CD14-positive monocyte (primary cell): ENCODE measurements at regions not wholly inside any gene's neighbourhood (a gene's known extent, or its start where the extent isn't known, plus 50 kb on each side); places are given as distances from the start of the nearest gene placed in this dataset.

ENCODE experiments used
- DNase-seq, 3 donors: peaks; one replicate each; pipeline ENCODE4 v3.0.0-alpha.2; 2011 to 2022
- H2AFZ ChIP-seq: 2 replicates; pipeline ENCODE4 v1.6.0; 2012; ENCODE audit warnings: mild to moderate bottlenecking, low read depth, low read length, inconsistent platforms; ENCODE audit not compliant: insufficient read depth, poor library complexity, severe bottlenecking
- H3K27ac ChIP-seq, 2 donors: 1 replicate in 1 of 2; 2 replicates in 1 of 2; pipeline ENCODE4 v1.5.1; 2012 to 2013; ENCODE audit warnings: low read length in 2 of 2, control low read depth in 1 of 2, inconsistent platforms in 1 of 2, low read depth in 1 of 2, mild to moderate bottlenecking in 1 of 2
- H3K27me3 ChIP-seq, 2 donors: one replicate each; pipeline versions ENCODE4 v1.6.0 to v1.6.1; 2011 to 2013; ENCODE audit warnings: low read length in 2 of 2; ENCODE audit not compliant: control insufficient read depth in 2 of 2, insufficient read depth in 2 of 2
- H3K36me3 ChIP-seq, 2 donors: replicated peaks in 1 of 2; 1 replicate in 1 of 2; 2 replicates in 1 of 2; pipeline versions ENCODE4 v1.5.1 to v1.6.1; 2012 to 2013; ENCODE audit warnings: low read length in 2 of 2, control low read depth in 1 of 2, inconsistent platforms in 1 of 2, mild to moderate bottlenecking in 1 of 2; ENCODE audit not compliant: insufficient read depth in 2 of 2, control insufficient read depth in 1 of 2
- H3K4me1 ChIP-seq, 2 donors: 1 replicate in 1 of 2; 2 replicates in 1 of 2; pipeline versions ENCODE4 v1.5.1 to v1.6.1; 2012 to 2013; ENCODE audit warnings: low read length in 2 of 2, control low read depth in 1 of 2, inconsistent platforms in 1 of 2, mild to moderate bottlenecking in 1 of 2, moderate library complexity in 1 of 2; ENCODE audit not compliant: insufficient read depth in 2 of 2, control insufficient read depth in 1 of 2
- H3K4me2 ChIP-seq: replicated peaks from 2 replicates; pipeline ENCODE3; 2012; ENCODE audit warnings: low read length, moderate library complexity, mild to moderate bottlenecking; ENCODE audit not compliant: poor library complexity, severe bottlenecking; ENCODE audit errors: extremely low read depth
- H3K4me3 ChIP-seq, 3 experiments: fragments of 200-600 bp in 1 of 3; sonication (generic) in 1 of 3; replicated peaks in 1 of 3; 1 replicate in 2 of 3; 2 replicates in 1 of 3; pipeline ENCODE4 v1.5.1; 2011 to 2013; ENCODE audit warnings: low read length in 3 of 3, mild to moderate bottlenecking in 3 of 3, control low read depth in 2 of 3, low read depth in 2 of 3, inconsistent platforms in 1 of 3, moderate library complexity in 1 of 3
- H3K79me2 ChIP-seq: 2 replicates; pipeline ENCODE4 v1.6.0; 2012; ENCODE audit warnings: mild to moderate bottlenecking, control low read depth, inconsistent platforms, low read length, moderate library complexity; ENCODE audit not compliant: insufficient read depth
- H3K9ac ChIP-seq: 2 replicates; pipeline ENCODE4 v1.6.0; 2017; ENCODE audit warnings: low read length, mild to moderate bottlenecking; ENCODE audit not compliant: insufficient read depth, poor library complexity, severe bottlenecking
- H3K9me3 ChIP-seq, 2 donors: replicated peaks in 1 of 2; 1 replicate in 1 of 2; 2 replicates in 1 of 2; pipeline versions ENCODE4 v1.5.1 to v1.6.1; 2012 to 2013; ENCODE audit warnings: low read length in 2 of 2, control low read depth in 1 of 2; ENCODE audit not compliant: control insufficient read depth in 1 of 2, insufficient read depth in 1 of 2
- H4K20me1 ChIP-seq: 2 replicates; pipeline ENCODE4 v1.6.0; 2012; ENCODE audit warnings: mild to moderate bottlenecking, low read length, control low read depth, moderate library complexity; ENCODE audit not compliant: insufficient read depth
- H3K27ac Mint-ChIP-seq, 7 donors: one replicate each; pipeline ENCODE4 v1.8.0; 2020; ENCODE audit warnings: mild to moderate bottlenecking in 7 of 7, mixed read lengths in 7 of 7, moderate library complexity in 6 of 7, inconsistent platforms in 2 of 7
- H3K27me3 Mint-ChIP-seq, 3 donors: one replicate each; pipeline ENCODE4 v1.8.0; 2021 to 2022; ENCODE audit warnings: low read depth in 3 of 3, mild to moderate bottlenecking in 3 of 3, mixed read lengths in 3 of 3, moderate library complexity in 3 of 3, inconsistent platforms in 1 of 3
- H3K36me3 Mint-ChIP-seq, 2 donors: one replicate each; pipeline ENCODE4 v1.8.0; 2020; ENCODE audit warnings: mixed read lengths in 2 of 2, inconsistent platforms in 1 of 2, mild to moderate bottlenecking in 1 of 2
- H3K4me1 Mint-ChIP-seq: one replicate; pipeline ENCODE4 v1.8.0; 2020; ENCODE audit warnings: mild to moderate bottlenecking, mixed read lengths
- H3K4me3 Mint-ChIP-seq, 2 donors: one replicate each; pipeline ENCODE4 v1.8.0; 2020; ENCODE audit warnings: mild to moderate bottlenecking in 2 of 2, mixed read lengths in 2 of 2, moderate library complexity in 1 of 2
- H3K9me3 Mint-ChIP-seq, 7 donors: one replicate each; pipeline ENCODE4 v1.8.0; 2020 to 2022; ENCODE audit warnings: mixed read lengths in 7 of 7, mild to moderate bottlenecking in 6 of 7, moderate library complexity in 6 of 7, inconsistent platforms in 2 of 7
- WGBS: methylation state at CpG from one replicate; pipeline ENCODE4 v1.1.5; 2013; ENCODE audit warnings: missing lambda C conversion rate; ENCODE audit not compliant: insufficient coverage; 5-methylcytosine and 5-hydroxymethylcytosine counted together
- intact Hi-C, 2 donors: fragments of 100-400 bp; cut with micrococcal nuclease; formaldehyde crosslinking; loops; one replicate each; pipeline versions ENCODE4 v1.15.0 to v1.15.1; 2023
- TF ChIP-seq, protein P1 (sequence below): fragments of 200-600 bp; IDR thresholded peaks from one replicate; pipeline ENCODE4 v1.8.0; 2022; ENCODE audit warnings: antibody characterized with exemption, mild to moderate bottlenecking

DNA sequence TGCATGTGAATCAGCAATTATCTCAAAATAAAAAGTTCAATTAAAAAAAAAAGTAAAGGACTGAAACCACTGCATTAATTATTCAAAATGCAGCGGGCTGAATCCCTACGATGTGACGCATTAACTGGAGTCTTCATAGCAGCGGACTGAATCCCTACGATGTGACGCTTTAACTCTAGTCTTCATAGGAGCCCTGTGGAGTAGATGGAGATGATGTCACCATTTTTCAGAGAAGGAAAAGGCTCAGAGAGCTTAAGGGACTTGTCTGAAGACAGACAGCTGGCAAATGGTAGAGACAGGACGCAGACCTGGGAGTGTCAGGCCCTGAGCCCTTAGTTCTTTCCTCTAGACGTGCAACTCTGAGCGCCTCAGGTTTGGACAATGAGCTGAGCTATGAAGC lies 168.0 kb upstream of the MYL2 start:
- Mint-ChIP-seq H3K27me3 (peaks cover 8 to 9% (median 9%) of the 10 kb centered on the region in 3 donors), H3K9me3 (peaks cover 0 to 2% (median 0%) of the 10 kb centered on the region in 7 donors), H3K36me3 (no peaks in the 10 kb centered on the region), H3K27ac (no peak overlapping the region), H3K4me1 (peaks cover 19% of the 10 kb centered on the region), H3K4me3 (no peak overlapping the region)
- TF ChIP-seq, protein P1, sequence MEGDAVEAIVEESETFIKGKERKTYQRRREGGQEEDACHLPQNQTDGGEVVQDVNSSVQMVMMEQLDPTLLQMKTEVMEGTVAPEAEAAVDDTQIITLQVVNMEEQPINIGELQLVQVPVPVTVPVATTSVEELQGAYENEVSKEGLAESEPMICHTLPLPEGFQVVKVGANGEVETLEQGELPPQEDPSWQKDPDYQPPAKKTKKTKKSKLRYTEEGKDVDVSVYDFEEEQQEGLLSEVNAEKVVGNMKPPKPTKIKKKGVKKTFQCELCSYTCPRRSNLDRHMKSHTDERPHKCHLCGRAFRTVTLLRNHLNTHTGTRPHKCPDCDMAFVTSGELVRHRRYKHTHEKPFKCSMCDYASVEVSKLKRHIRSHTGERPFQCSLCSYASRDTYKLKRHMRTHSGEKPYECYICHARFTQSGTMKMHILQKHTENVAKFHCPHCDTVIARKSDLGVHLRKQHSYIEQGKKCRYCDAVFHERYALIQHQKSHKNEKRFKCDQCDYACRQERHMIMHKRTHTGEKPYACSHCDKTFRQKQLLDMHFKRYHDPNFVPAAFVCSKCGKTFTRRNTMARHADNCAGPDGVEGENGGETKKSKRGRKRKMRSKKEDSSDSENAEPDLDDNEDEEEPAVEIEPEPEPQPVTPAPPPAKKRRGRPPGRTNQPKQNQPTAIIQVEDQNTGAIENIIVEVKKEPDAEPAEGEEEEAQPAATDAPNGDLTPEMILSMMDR = no peak
- Histone ChIP-seq H3K9ac (no peak overlapping the region), H3K4me2 (no peak overlapping the region), H3K4me3 (no peak overlapping the region), H3K9me3 (no peaks in the 10 kb centered on the region), H2AFZ (no peak overlapping the region), H3K4me1 (peaks cover 4 to 9% of the 10 kb centered on the region in 2 donors), H3K27me3 (no peaks in the 10 kb centered on the region), H4K20me1 (no peaks in the 10 kb centered on the region), H3K79me2 (no peaks in the 10 kb centered on the region), H3K27ac (no peak overlapping the region), H3K36me3 (no peaks in the 10 kb centered on the region)
- WGBS = 100% methylated on average over 8 of the region's 9 CpGs
- intact Hi-C loops = no loop called here
- no peak for DNase-seq

DNA sequence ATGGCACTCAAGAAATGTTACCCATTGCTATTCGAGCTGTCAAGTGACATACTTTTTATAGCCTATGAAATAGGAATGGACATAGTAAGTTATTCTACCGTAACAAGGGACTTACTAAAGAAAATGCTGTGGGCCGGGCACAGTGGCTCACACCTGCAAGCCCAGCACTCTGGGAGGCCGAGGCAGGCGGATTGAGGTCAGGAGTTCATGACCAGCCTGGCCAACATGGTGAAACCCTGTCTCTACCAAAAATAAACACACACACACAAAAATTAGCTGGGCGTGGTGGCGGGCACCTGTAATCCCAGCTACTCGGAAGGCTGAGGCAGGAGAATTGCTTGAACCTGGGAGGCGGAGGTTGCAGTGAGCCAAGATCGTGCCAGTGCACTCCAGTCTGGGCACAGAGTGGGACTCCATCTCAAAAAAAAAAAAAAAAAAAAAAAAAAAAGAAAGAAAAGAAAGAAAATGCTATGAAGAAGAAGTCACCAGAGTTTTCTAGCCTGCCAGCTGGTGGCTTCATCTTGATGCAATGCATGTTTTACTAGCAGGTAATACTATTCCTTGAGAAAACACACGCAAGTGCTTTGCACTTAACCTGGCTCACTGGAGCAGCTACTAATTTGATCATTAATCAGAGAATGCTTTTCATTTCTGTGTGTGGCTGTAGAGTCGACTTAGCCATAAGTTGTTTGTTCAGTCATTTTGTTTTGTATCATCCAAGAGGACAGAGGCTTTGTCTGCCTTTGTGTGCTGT lies 166.7 kb upstream of the MYL2 start:
- no peak overlapping the region for H3K4me3 ChIP-seq
- Mint-ChIP-seq H3K4me1 (peaks cover 15% of the 10 kb centered on the region), H3K4me3 (no peak overlapping the region), H3K9me3 (peaks cover 0 to 2% (median 0%) of the 10 kb centered on the region in 7 donors), H3K27ac (no peak overlapping the region), H3K27me3 (peaks cover 7 to 10% (median 9%) of the 10 kb centered on the region in 3 donors), H3K36me3 (no peaks in the 10 kb centered on the region)
- H3K27me3 ChIP-seq = no peaks in the 10 kb centered on the region
- no peaks in the 10 kb centered on the region for H4K20me1 ChIP-seq
- H3K4me1 ChIP-seq = peaks cover 4 to 9% of the 10 kb centered on the region in 2 donors
- no peak overlapping the region for H3K4me2 ChIP-seq
- no peak overlapping the region for H2AFZ ChIP-seq
- intact Hi-C loops = no loop called here
- WGBS = 93% methylated on average over 10 of the region's 12 CpGs
- no peaks in the 10 kb centered on the region for H3K79me2 ChIP-seq
- no peaks in the 10 kb centered on the region for H3K9me3 ChIP-seq
- H3K9ac ChIP-seq = no peak overlapping the region
- no peaks in the 10 kb centered on the region for H3K36me3 ChIP-seq
- no peak overlapping the region for H3K27ac ChIP-seq
- TF ChIP-seq, protein P1 = no peak
- no peak for DNase-seq
